SJSA1 (cell line): ENCODE measurements at regions not wholly inside any gene's neighbourhood (a gene's known extent, or its start where the extent isn't known, plus 50 kb on each side); places are given as distances from the start of the nearest gene placed in this dataset.

Experiments
- DNase-seq, 2 experiments: peaks; one replicate each; pipeline ENCODE4 v3.0.0-alpha.2; 2015 to 2020; ENCODE audit warnings: low spot score in 2 of 2, low read depth in 1 of 2
- H3K27ac ChIP-seq: fragments of 250-450 bp; sonication (Bioruptor Pico); 2 replicates; pipeline ENCODE4 v1.5.1; 2020; ENCODE audit warnings: mild to moderate bottlenecking, moderate library complexity
- H3K27me3 ChIP-seq: fragments of 250-450 bp; sonication (Bioruptor Pico); replicated peaks from 2 replicates; pipeline ENCODE4 v1.5.1; 2020; ENCODE audit warnings: mild to moderate bottlenecking, moderate library complexity
- H3K36me3 ChIP-seq: fragments of 250-450 bp; sonication (Bioruptor Pico); 2 replicates; pipeline ENCODE4 v1.5.1; 2020; ENCODE audit warnings: mild to moderate bottlenecking
- H3K4me1 ChIP-seq: fragments of 250-450 bp; sonication (Bioruptor Pico); replicated peaks from 2 replicates; pipeline ENCODE4 v1.6.1; 2021; ENCODE audit warnings: mild to moderate bottlenecking
- H3K4me3 ChIP-seq: fragments of 250-450 bp; sonication (Bioruptor Pico); 2 replicates; pipeline ENCODE4 v1.5.1; 2020; ENCODE audit warnings: mild to moderate bottlenecking
- H3K9me3 ChIP-seq: fragments of 250-450 bp; sonication (Bioruptor Pico); replicated peaks from 2 replicates; pipeline ENCODE4 v1.5.1; 2020; ENCODE audit warnings: mild to moderate bottlenecking

DNA sequence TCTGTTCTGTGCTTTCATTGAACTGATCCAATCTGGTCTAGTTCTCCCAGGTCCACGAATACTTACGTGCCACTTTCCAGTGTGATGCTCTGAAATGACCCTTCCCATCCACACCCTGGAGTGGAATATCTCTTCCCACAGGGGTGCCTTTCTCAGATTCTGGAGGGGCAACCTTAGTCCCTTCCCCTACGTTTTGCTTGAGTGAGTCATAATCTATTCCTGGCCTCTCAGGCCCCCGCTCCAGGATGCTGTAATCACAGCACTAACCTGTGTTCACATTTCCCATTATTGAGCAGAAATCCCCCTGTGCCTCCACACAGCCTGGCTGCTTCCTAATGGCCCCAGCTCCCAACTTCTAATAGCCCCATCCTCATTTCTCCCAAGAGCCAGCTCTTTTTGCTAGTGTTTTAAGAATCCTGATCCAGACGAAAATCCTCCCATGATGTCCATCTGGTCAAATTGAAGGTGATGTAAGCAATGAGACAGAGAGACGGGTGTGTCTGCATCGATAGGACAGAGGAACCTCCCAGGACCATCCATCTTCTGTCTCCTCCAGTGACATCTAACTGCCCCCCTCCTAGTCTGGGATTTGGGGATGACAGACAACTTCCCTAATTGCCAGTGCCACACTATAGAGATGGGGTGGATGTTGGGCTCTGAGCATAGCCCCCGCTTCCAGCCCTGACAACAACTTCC lies 164.0 kb upstream of the MAF start:
- peaks cover 23% of the 10 kb centered on the region for H3K4me1 ChIP-seq
- no peaks in the 10 kb centered on the region for H3K9me3 ChIP-seq
- no peak overlapping the region for H3K4me3 ChIP-seq
- DNase-seq, result no peak
- H3K36me3 ChIP-seq, result no peaks in the 10 kb centered on the region
- no peaks in the 10 kb centered on the region for H3K27me3 ChIP-seq
- no peak overlapping the region for H3K27ac ChIP-seq

GRCh38 chr16:79762217-79762616 lies 161.7 kb upstream of the MAF start:
- Histone ChIP-seq H3K27ac (no peak overlapping the region), H3K4me3 (no peak overlapping the region)

DNA sequence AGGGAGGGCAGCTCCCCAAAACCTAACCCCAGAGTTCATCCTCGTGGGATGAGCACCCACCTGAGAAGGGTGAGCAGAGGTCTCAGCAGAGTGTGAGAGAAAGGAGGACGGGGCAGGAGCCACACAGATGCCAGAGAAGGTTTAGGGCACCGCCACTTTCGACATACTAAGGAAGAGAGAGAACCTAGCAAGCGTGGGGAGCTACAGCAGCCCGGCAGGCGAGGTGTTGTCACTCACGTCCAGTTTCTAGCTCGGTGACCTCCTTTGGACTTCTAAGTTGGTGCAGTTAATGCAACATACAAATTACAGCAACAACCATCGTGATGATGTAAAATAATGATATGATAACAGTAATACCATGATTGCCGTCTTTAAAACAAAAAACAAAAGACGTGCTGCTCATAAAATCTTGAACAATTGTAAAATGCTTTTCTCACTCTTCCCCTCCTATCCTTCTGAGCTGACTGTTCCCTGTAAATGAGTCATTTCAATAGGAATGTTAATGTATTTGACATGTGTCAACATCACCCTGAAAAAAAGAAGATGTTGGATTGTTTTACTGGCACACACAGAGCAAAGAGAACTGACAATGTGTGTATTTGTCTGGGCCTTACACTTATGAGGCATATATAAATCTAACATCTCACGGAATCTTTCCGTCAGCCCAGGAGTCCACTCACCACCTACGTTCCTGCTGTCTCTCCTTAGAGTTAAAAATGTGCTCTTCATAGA lies 158.2 kb upstream of the MAF start:
- no peaks in the 10 kb centered on the region for H3K36me3 ChIP-seq
- peak overlapping the region; percentile 51 for H3K27ac ChIP-seq
- H3K4me1 ChIP-seq, result peaks cover 29% of the 10 kb centered on the region
- DNase-seq, result peak in 1 of 2 experiments; percentile 78
- H3K9me3 ChIP-seq, result no peaks in the 10 kb centered on the region
- no peaks in the 10 kb centered on the region for H3K27me3 ChIP-seq
- no peak overlapping the region for H3K4me3 ChIP-seq

More at GRCh38 chr16:79762217-79762616, 161.7 kb upstream of the MAF start:
- no peaks in the 10 kb centered on the region for H3K27me3 ChIP-seq
- H3K36me3 ChIP-seq, result no peaks in the 10 kb centered on the region
- H3K9me3 ChIP-seq, result no peaks in the 10 kb centered on the region
- DNase-seq, result no peak
- peaks cover 14% of the 10 kb centered on the region for H3K4me1 ChIP-seq

DNA sequence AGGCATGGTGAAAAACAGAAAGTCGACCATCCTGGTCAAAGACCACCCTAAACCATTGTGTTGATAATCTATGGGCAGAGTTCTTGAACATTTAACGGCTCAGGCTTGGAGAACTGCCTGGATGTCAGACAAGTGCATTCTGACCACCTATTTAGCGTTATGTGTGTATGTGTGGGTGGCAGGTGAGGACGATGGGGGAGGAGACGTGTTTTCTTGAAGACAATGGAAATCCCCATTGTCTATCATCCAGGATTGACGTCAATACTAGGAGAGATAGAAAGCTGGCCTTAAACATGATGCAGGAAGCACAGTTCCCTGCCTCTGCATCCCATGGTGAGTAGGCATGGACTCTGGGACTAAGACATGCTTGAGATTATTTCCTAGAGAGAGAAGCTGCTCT lies 157.4 kb upstream of the MAF start:
- H3K4me3 ChIP-seq, result no peak overlapping the region
- no peaks in the 10 kb centered on the region for H3K9me3 ChIP-seq
- no peaks in the 10 kb centered on the region for H3K27me3 ChIP-seq
- H3K4me1 ChIP-seq, result peaks cover 37% of the 10 kb centered on the region
- H3K36me3 ChIP-seq, result no peaks in the 10 kb centered on the region
- H3K27ac ChIP-seq, result no peak overlapping the region
- DNase-seq, result no peak

DNA sequence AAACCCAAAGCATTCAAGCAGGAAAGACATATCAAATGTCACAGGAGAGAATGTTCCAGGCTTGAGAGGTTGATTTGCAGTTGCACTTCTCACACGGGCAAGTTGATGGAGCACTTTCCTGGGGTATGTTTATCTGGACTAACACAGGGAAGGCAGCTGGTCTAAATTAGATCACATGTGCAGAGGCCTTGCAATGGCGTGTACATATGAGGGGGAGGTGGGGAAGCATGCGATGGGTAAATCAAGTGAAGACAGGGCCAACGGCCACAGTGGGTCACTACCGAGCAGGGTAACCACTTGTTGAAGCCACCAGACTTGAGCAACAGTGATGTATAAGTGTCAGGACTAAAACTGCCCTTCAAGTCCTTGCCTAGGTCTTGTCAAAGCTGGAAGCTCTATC lies 156.6 kb upstream of the MAF start:
- no peak for DNase-seq
- Histone ChIP-seq H3K4me1 (peaks cover 38% of the 10 kb centered on the region), H3K9me3 (no peaks in the 10 kb centered on the region), H3K27ac (no peak overlapping the region), H3K27me3 (no peaks in the 10 kb centered on the region), H3K36me3 (no peaks in the 10 kb centered on the region), H3K4me3 (no peak overlapping the region)

GRCh38 chr16:79756571-79756970 lies 156.0 kb upstream of the MAF start:
- peaks cover 38% of the 10 kb centered on the region for H3K4me1 ChIP-seq
- no peaks in the 10 kb centered on the region for H3K27me3 ChIP-seq
- DNase-seq, result no peak

GRCh38 chr16:79754501-79754900 lies 154.0 kb upstream of the MAF start:
- Histone ChIP-seq H3K36me3 (no peaks in the 10 kb centered on the region), H3K27ac (peak overlapping the region; percentile 19; the same call in 1 of the 2 replicates), H3K27me3 (no peaks in the 10 kb centered on the region), H3K4me1 (peaks cover 38% of the 10 kb centered on the region), H3K4me3 (no peak overlapping the region), H3K9me3 (no peaks in the 10 kb centered on the region)
- DNase-seq, result peak in 1 of 2 experiments; percentile 27

More at GRCh38 chr16:79756571-79756970, 156.0 kb upstream of the MAF start:
- H3K4me3 ChIP-seq, result no peak overlapping the region
- H3K36me3 ChIP-seq, result no peaks in the 10 kb centered on the region
- H3K9me3 ChIP-seq, result no peaks in the 10 kb centered on the region
- no peak overlapping the region for H3K27ac ChIP-seq

GRCh38 chr16:79754081-79754480 lies 153.5 kb upstream of the MAF start:
- Histone ChIP-seq H3K4me1 (peaks cover 34% of the 10 kb centered on the region), H3K36me3 (no peaks in the 10 kb centered on the region), H3K4me3 (no peak overlapping the region), H3K27ac (peak overlapping the region; percentile 19; the same call in 1 of the 2 replicates), H3K27me3 (no peaks in the 10 kb centered on the region), H3K9me3 (no peaks in the 10 kb centered on the region)
- DNase-seq, result no peak

DNA sequence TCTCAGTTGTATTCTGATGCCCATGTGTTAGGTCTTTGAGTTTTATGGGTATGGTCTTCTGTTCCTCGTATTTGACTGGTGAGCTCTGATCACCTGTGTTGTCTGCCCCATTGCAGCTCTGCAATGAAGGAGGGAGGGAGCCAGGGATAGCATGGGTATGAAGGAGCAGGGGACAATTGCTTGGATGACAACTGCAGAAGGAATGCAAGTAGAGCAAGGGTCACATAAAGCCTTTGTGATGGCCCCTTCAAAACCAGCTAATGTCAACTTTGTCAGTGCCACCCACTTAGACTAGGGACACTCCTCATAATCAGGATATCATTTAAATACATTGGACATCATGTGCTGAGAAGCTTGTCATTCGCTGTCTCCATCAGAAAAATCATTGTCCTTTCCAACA lies 152.7 kb upstream of the MAF start:
- peak in 1 of 2 experiments; percentile 28 for DNase-seq
- Histone ChIP-seq H3K27ac (no peak overlapping the region), H3K9me3 (no peaks in the 10 kb centered on the region)

DNA sequence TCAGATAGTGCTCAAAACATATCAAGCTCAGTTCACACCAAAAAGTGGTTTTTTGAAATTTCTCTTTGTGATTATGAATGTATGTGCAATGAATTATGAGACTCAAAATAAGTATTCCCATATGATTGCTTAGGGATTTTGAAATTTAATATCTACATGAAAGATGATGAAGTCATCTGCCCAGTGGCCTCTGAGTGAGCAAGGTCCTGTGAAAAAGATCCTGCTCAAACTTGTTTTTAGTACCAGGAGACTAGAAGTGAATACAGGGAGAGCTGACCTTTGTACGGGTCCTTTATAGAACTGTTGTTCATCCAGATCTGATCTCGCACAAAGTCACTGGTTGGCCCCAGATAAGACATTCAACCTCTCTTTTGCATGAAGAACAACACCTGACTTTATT lies 151.9 kb upstream of the MAF start:
- no peaks in the 10 kb centered on the region for H3K9me3 ChIP-seq
- no peaks in the 10 kb centered on the region for H3K27me3 ChIP-seq
- H3K4me3 ChIP-seq, result no peak overlapping the region
- no peak for DNase-seq
- no peak overlapping the region for H3K27ac ChIP-seq
- H3K4me1 ChIP-seq, result peaks cover 24% of the 10 kb centered on the region
- H3K36me3 ChIP-seq, result no peaks in the 10 kb centered on the region

More for the DNA sequence above, 152.7 kb upstream of the MAF start:
- Histone ChIP-seq H3K4me3 (no peak overlapping the region), H3K27me3 (no peaks in the 10 kb centered on the region), H3K4me1 (peaks cover 26% of the 10 kb centered on the region), H3K36me3 (no peaks in the 10 kb centered on the region)

- Histone ChIP-seq H3K4me3 (no peak overlapping the region), H3K36me3 (no peaks in the 10 kb centered on the region), H3K27ac (no peak overlapping the region), H3K27me3 (no peaks in the 10 kb centered on the region), H3K9me3 (no peaks in the 10 kb centered on the region), H3K4me1 (peaks cover 24% of the 10 kb centered on the region)
- DNase-seq, result no peak
These were observed 151.1 kb upstream of the MAF start for GRCh38 chr16:79751471-79752184.

DNA sequence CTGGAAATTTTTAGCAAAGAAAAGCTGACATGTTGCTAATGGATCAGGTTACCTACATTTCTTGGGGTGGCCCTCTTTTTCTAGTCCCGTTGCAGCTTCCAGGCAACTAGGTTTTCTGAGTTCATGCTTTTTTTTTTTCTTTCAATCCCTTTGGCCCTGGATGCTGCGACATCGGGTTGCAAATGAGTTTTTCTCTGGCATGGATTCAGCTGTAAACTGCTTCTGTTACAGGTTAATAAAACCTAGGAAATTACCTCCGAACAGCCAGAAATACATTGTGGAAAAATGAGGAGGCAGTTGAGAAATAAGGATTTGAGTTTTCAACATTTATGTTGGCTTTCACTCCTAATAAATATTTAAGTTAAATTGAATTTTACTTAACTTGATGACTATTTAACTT lies 149.8 kb upstream of the MAF start:
- Histone ChIP-seq H3K4me1 (peaks cover 24% of the 10 kb centered on the region), H3K9me3 (no peaks in the 10 kb centered on the region), H3K27me3 (no peaks in the 10 kb centered on the region), H3K36me3 (no peaks in the 10 kb centered on the region), H3K4me3 (no peak overlapping the region), H3K27ac (no peak overlapping the region)
- DNase-seq, result no peak

DNA sequence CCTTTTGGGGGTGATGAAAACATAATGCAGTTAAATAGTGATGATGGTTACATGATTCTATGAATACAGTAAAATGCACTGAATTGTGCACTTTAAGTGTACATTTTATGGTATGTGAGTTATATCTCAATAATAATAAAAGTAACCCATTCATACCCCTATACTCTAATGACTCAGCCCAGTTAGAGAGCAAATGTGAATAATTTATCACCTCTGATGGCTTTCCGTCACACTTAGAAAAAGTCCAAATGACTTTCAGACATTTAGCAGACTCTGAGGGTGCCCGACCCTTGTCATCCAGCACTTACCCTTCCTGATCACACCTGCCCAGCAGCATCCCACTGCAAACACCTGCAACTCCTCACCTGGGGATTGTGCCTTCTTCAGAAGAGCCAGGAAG lies 148.1 kb upstream of the MAF start:
- Histone ChIP-seq H3K4me3 (no peak overlapping the region), H3K36me3 (no peaks in the 10 kb centered on the region), H3K9me3 (no peaks in the 10 kb centered on the region), H3K4me1 (peaks cover 7% of the 10 kb centered on the region), H3K27ac (no peak overlapping the region), H3K27me3 (no peaks in the 10 kb centered on the region)
- DNase-seq, result no peak

- no peak overlapping the region for H3K4me3 ChIP-seq
- DNase-seq, result no peak
- no peaks in the 10 kb centered on the region for H3K9me3 ChIP-seq
- H3K4me1 ChIP-seq, result no peaks in the 10 kb centered on the region
- no peaks in the 10 kb centered on the region for H3K36me3 ChIP-seq
- H3K27me3 ChIP-seq, result no peaks in the 10 kb centered on the region
- H3K27ac ChIP-seq, result no peak overlapping the region
These were observed 147.2 kb upstream of the MAF start for GRCh38 chr16:79747688-79748087.
